ENCODE measurements at regions not wholly inside any gene's neighbourhood (a gene's known extent, or its start where the extent isn't known, plus 50 kb on each side); places are given as distances from the start of the nearest gene placed in this dataset.

DNA sequence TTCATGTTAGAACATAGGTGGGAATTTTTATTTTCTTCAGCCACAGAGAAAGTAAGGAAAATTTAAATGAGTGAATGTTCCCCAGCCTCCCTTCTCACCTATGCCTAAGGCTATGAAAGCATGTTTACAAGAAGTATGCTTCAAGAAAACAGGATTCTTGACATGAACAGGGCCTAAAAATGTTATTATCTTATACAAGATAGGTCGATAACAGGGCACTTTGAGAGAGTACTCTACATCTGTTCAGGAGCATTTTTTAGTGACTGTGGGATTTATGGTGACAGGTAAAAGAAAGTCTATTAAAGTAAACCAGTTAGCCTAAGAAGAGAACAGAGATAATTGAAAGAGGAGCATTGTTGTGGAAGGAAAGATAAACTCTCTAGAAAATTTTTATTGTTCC lies 222.9 kb upstream of the DAAM1 start (continued):
- TF ChIP-seq, protein P1, sequence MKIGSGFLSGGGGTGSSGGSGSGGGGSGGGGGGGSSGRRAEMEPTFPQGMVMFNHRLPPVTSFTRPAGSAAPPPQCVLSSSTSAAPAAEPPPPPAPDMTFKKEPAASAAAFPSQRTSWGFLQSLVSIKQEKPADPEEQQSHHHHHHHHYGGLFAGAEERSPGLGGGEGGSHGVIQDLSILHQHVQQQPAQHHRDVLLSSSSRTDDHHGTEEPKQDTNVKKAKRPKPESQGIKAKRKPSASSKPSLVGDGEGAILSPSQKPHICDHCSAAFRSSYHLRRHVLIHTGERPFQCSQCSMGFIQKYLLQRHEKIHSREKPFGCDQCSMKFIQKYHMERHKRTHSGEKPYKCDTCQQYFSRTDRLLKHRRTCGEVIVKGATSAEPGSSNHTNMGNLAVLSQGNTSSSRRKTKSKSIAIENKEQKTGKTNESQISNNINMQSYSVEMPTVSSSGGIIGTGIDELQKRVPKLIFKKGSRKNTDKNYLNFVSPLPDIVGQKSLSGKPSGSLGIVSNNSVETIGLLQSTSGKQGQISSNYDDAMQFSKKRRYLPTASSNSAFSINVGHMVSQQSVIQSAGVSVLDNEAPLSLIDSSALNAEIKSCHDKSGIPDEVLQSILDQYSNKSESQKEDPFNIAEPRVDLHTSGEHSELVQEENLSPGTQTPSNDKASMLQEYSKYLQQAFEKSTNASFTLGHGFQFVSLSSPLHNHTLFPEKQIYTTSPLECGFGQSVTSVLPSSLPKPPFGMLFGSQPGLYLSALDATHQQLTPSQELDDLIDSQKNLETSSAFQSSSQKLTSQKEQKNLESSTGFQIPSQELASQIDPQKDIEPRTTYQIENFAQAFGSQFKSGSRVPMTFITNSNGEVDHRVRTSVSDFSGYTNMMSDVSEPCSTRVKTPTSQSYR (CRISPR knock-in tag; IDR thresholded peaks at IDR 0.05), result no peak
- TF ChIP-seq MXD4 (CRISPR knock-in tag; IDR thresholded peaks at IDR 0.05; ENCODE audit: borderline replicate concordance) (no peak), SP1 (CRISPR knock-in tag; conservative IDR thresholded peaks at IDR 0.05) (no peak), ZNF263 (CRISPR knock-in tag; IDR thresholded peaks at IDR 0.05; ENCODE audit: low read depth) (no peak), ZNF121 (CRISPR knock-in tag; IDR thresholded peaks at IDR 0.05) (no peak), NR3C1 (CRISPR knock-in tag; conservative IDR thresholded peaks at IDR 0.05; ENCODE audit: low read depth) (no peak), ZNF396 (CRISPR knock-in tag; IDR thresholded peaks at IDR 0.05; ENCODE audit: borderline replicate concordance) (no peak), HMGA2 (CRISPR knock-in tag; IDR thresholded peaks at IDR 0.05) (no peak), KAT7 (CRISPR knock-in tag; IDR thresholded peaks at IDR 0.05; ENCODE audit: borderline replicate concordance) (no peak)
- TF ChIP-seq, protein P2, sequence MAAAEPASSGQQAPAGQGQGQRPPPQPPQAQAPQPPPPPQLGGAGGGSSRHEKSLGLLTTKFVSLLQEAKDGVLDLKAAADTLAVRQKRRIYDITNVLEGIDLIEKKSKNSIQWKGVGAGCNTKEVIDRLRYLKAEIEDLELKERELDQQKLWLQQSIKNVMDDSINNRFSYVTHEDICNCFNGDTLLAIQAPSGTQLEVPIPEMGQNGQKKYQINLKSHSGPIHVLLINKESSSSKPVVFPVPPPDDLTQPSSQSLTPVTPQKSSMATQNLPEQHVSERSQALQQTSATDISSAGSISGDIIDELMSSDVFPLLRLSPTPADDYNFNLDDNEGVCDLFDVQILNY (CRISPR knock-in tag; IDR thresholded peaks at IDR 0.05), result no peak
- TF ChIP-seq, protein P3, sequence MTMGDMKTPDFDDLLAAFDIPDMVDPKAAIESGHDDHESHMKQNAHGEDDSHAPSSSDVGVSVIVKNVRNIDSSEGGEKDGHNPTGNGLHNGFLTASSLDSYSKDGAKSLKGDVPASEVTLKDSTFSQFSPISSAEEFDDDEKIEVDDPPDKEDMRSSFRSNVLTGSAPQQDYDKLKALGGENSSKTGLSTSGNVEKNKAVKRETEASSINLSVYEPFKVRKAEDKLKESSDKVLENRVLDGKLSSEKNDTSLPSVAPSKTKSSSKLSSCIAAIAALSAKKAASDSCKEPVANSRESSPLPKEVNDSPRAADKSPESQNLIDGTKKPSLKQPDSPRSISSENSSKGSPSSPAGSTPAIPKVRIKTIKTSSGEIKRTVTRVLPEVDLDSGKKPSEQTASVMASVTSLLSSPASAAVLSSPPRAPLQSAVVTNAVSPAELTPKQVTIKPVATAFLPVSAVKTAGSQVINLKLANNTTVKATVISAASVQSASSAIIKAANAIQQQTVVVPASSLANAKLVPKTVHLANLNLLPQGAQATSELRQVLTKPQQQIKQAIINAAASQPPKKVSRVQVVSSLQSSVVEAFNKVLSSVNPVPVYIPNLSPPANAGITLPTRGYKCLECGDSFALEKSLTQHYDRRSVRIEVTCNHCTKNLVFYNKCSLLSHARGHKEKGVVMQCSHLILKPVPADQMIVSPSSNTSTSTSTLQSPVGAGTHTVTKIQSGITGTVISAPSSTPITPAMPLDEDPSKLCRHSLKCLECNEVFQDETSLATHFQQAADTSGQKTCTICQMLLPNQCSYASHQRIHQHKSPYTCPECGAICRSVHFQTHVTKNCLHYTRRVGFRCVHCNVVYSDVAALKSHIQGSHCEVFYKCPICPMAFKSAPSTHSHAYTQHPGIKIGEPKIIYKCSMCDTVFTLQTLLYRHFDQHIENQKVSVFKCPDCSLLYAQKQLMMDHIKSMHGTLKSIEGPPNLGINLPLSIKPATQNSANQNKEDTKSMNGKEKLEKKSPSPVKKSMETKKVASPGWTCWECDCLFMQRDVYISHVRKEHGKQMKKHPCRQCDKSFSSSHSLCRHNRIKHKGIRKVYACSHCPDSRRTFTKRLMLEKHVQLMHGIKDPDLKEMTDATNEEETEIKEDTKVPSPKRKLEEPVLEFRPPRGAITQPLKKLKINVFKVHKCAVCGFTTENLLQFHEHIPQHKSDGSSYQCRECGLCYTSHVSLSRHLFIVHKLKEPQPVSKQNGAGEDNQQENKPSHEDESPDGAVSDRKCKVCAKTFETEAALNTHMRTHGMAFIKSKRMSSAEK (CRISPR knock-in tag; IDR thresholded peaks at IDR 0.05; ENCODE audit: borderline replicate concordance), result no peak
- TF ChIP-seq, protein P4, sequence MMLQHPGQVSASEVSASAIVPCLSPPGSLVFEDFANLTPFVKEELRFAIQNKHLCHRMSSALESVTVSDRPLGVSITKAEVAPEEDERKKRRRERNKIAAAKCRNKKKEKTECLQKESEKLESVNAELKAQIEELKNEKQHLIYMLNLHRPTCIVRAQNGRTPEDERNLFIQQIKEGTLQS (CRISPR knock-in tag; conservative IDR thresholded peaks at IDR 0.05), result no peak
- TF ChIP-seq, protein P5, sequence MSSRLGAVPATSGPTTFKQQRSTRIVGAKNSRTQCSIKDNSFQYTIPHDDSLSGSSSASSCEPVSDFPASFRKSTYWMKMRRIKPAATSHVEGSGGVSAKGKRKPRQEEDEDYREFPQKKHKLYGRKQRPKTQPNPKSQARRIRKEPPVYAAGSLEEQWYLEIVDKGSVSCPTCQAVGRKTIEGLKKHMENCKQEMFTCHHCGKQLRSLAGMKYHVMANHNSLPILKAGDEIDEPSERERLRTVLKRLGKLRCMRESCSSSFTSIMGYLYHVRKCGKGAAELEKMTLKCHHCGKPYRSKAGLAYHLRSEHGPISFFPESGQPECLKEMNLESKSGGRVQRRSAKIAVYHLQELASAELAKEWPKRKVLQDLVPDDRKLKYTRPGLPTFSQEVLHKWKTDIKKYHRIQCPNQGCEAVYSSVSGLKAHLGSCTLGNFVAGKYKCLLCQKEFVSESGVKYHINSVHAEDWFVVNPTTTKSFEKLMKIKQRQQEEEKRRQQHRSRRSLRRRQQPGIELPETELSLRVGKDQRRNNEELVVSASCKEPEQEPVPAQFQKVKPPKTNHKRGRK (CRISPR knock-in tag; IDR thresholded peaks at IDR 0.05; ENCODE audit: borderline replicate concordance), result no peak
- TF ChIP-seq, protein P6, sequence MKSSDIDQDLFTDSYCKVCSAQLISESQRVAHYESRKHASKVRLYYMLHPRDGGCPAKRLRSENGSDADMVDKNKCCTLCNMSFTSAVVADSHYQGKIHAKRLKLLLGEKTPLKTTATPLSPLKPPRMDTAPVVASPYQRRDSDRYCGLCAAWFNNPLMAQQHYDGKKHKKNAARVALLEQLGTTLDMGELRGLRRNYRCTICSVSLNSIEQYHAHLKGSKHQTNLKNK (CRISPR knock-in tag; IDR thresholded peaks at IDR 0.05), result no peak

DNA sequence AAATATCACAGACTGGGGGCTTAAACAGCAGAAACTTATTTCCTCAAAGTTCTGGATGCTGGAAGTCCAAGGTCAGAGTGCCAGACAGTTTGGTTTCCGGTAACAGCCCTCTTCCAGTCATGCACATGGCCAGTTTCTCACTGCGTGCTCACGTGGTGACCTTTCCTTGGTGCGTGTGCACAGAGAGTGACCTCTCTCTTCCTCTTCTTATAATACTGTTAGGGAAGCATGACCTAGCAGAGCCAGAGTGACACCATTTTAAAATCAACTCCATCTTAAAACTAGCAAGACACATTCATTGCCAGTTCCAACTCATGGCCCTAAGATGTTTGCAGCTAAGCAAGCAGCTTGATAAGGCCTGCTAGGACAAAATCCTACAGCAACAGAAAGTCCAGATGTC lies 221.5 kb upstream of the DAAM1 start:
- Mint-ChIP-seq H3K9me3 (no peaks in the 10 kb centered on the region), H3K36me3 (no peaks in the 10 kb centered on the region), H3K4me3 (no peak overlapping the region), H3K27me3 (ENCODE audit: low read depth) (no peaks in the 10 kb centered on the region; the same call in 1 of the 2 replicates), H3K4me1 (peaks cover 7% of the 10 kb centered on the region), H3K27ac (no peak overlapping the region)
- CTCF ChIA-PET, result no interaction called here
- POLR2A ChIA-PET, result no interaction called here
- DNase-seq (ENCODE audit: low spot score) (no peak), ATAC-seq (no peak)
- no peak for TF ChIP-seq GABPB1 (CRISPR knock-in tag; IDR thresholded peaks at IDR 0.05)
- no peak for TF ChIP-seq NR3C1 (CRISPR knock-in tag; conservative IDR thresholded peaks at IDR 0.05; ENCODE audit: low read depth)
- TF ChIP-seq IRF2 (CRISPR knock-in tag; IDR thresholded peaks at IDR 0.05; ENCODE audit: borderline replicate concordance, low read depth), result no peak
- no peak for TF ChIP-seq NFATC4 (CRISPR knock-in tag; IDR thresholded peaks at IDR 0.05)
- TF ChIP-seq, protein P7, sequence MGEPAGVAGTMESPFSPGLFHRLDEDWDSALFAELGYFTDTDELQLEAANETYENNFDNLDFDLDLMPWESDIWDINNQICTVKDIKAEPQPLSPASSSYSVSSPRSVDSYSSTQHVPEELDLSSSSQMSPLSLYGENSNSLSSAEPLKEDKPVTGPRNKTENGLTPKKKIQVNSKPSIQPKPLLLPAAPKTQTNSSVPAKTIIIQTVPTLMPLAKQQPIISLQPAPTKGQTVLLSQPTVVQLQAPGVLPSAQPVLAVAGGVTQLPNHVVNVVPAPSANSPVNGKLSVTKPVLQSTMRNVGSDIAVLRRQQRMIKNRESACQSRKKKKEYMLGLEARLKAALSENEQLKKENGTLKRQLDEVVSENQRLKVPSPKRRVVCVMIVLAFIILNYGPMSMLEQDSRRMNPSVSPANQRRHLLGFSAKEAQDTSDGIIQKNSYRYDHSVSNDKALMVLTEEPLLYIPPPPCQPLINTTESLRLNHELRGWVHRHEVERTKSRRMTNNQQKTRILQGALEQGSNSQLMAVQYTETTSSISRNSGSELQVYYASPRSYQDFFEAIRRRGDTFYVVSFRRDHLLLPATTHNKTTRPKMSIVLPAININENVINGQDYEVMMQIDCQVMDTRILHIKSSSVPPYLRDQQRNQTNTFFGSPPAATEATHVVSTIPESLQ (CRISPR knock-in tag; IDR thresholded peaks at IDR 0.05), result no peak
- TF ChIP-seq PRRX2 (CRISPR knock-in tag; IDR thresholded peaks at IDR 0.05), result no peak
- TF ChIP-seq ZNF219 (CRISPR knock-in tag; IDR thresholded peaks at IDR 0.05; ENCODE audit: borderline replicate concordance), result no peak
- TF ChIP-seq, protein P8, sequence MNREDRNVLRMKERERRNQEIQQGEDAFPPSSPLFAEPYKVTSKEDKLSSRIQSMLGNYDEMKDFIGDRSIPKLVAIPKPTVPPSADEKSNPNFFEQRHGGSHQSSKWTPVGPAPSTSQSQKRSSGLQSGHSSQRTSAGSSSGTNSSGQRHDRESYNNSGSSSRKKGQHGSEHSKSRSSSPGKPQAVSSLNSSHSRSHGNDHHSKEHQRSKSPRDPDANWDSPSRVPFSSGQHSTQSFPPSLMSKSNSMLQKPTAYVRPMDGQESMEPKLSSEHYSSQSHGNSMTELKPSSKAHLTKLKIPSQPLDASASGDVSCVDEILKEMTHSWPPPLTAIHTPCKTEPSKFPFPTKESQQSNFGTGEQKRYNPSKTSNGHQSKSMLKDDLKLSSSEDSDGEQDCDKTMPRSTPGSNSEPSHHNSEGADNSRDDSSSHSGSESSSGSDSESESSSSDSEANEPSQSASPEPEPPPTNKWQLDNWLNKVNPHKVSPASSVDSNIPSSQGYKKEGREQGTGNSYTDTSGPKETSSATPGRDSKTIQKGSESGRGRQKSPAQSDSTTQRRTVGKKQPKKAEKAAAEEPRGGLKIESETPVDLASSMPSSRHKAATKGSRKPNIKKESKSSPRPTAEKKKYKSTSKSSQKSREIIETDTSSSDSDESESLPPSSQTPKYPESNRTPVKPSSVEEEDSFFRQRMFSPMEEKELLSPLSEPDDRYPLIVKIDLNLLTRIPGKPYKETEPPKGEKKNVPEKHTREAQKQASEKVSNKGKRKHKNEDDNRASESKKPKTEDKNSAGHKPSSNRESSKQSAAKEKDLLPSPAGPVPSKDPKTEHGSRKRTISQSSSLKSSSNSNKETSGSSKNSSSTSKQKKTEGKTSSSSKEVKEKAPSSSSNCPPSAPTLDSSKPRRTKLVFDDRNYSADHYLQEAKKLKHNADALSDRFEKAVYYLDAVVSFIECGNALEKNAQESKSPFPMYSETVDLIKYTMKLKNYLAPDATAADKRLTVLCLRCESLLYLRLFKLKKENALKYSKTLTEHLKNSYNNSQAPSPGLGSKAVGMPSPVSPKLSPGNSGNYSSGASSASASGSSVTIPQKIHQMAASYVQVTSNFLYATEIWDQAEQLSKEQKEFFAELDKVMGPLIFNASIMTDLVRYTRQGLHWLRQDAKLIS (CRISPR knock-in tag; IDR thresholded peaks at IDR 0.05; ENCODE audit: borderline replicate concordance), result no peak
